ENCODE measurements at regions not wholly inside any gene's neighbourhood (a gene's known extent, or its start where the extent isn't known, plus 50 kb on each side); places are given as distances from the start of the nearest gene placed in this dataset.

- Histone ChIP-seq H3K9me3 (no peaks in the 10 kb centered on the region), H3K4me3 (no peak overlapping the region), H3K27ac (no peak overlapping the region), H3K4me1 (replicated peaks) (no peaks in the 10 kb centered on the region), H3K36me3 (no peaks in the 10 kb centered on the region), H3K27me3 (replicated peaks; ENCODE audit: insufficient read depth) (no peaks in the 10 kb centered on the region)
- no peak for DNase-seq (ENCODE audit: low spot score)
- 86% methylated on average over 10 of the region's 13 CpGs for WGBS
- intact Hi-C loops (cut with DNase I) = no loop called here
- TF ChIP-seq CTCF (IDR thresholded peaks at IDR 0.05) (no peak), POLR2AphosphoS5 (IDR thresholded peaks at IDR 0.05) (no peak), POLR2A (IDR thresholded peaks at IDR 0.05) (no peak)
Measured at GRCh38 chr3:10596746-10597448, 91.5 kb upstream of the ATP2B2 start.

GRCh38 chr3:10597733-10598132 lies 92.3 kb upstream of the ATP2B2 start:
- no peak for DNase-seq (ENCODE audit: low spot score)
- TF ChIP-seq POLR2AphosphoS5 (IDR thresholded peaks at IDR 0.05) = no peak
- TF ChIP-seq CTCF (IDR thresholded peaks at IDR 0.05) = no peak
- no peak for TF ChIP-seq POLR2A (IDR thresholded peaks at IDR 0.05)
- 68% methylated on average over 4 of the region's 4 CpGs for WGBS
- Histone ChIP-seq H3K4me1 (replicated peaks) (no peaks in the 10 kb centered on the region), H3K27ac (no peak overlapping the region), H3K4me3 (no peak overlapping the region), H3K36me3 (no peaks in the 10 kb centered on the region), H3K27me3 (replicated peaks; ENCODE audit: insufficient read depth) (no peaks in the 10 kb centered on the region), H3K9me3 (no peaks in the 10 kb centered on the region)
- intact Hi-C loops (cut with DNase I) = no loop called here

GRCh38 chr3:10599017-10599416 lies 93.6 kb upstream of the ATP2B2 start:
- TF ChIP-seq POLR2A (IDR thresholded peaks at IDR 0.05) (no peak), POLR2AphosphoS5 (IDR thresholded peaks at IDR 0.05) (no peak)
- no peak overlapping the region for H3K4me3 ChIP-seq
- no peaks in the 10 kb centered on the region for H3K9me3 ChIP-seq
- intact Hi-C loops (cut with DNase I) = no loop called here
- no peaks in the 10 kb centered on the region for H3K4me1 ChIP-seq (replicated peaks)
- no peak for DNase-seq (ENCODE audit: low spot score)
- 73% methylated on average over 6 of the region's 6 CpGs for WGBS
- H3K27ac ChIP-seq = no peak overlapping the region
- H3K27me3 ChIP-seq (replicated peaks; ENCODE audit: insufficient read depth) = no peaks in the 10 kb centered on the region
- H3K36me3 ChIP-seq = no peaks in the 10 kb centered on the region

- no peak for DNase-seq (ENCODE audit: low spot score)
- Histone ChIP-seq H3K4me3 (no peak overlapping the region), H3K4me1 (replicated peaks) (no peaks in the 10 kb centered on the region), H3K27ac (no peak overlapping the region), H3K27me3 (replicated peaks; ENCODE audit: insufficient read depth) (no peaks in the 10 kb centered on the region), H3K36me3 (no peaks in the 10 kb centered on the region), H3K9me3 (no peaks in the 10 kb centered on the region)
- no peak for TF ChIP-seq POLR2AphosphoS5 (IDR thresholded peaks at IDR 0.05)
- no peak for TF ChIP-seq CTCF (IDR thresholded peaks at IDR 0.05)
- no peak for TF ChIP-seq POLR2A (IDR thresholded peaks at IDR 0.05)
- intact Hi-C loops (cut with DNase I) = no loop called here
- WGBS = 63% methylated on average over 9 of the region's 9 CpGs
Measured at GRCh38 chr3:10599444-10599843, 94.1 kb upstream of the ATP2B2 start.

GRCh38 chr3:10600296-10600714 lies 94.9 kb upstream of the ATP2B2 start:
- 40% methylated on average over 8 of the region's 8 CpGs for WGBS
- H3K36me3 ChIP-seq = no peaks in the 10 kb centered on the region
- no peaks in the 10 kb centered on the region for H3K4me1 ChIP-seq (replicated peaks)
- H3K9me3 ChIP-seq = no peaks in the 10 kb centered on the region
- no peak for DNase-seq (ENCODE audit: low spot score)
- H3K4me3 ChIP-seq = no peak overlapping the region
- no peaks in the 10 kb centered on the region for H3K27me3 ChIP-seq (replicated peaks; ENCODE audit: insufficient read depth)
- intact Hi-C loops (cut with DNase I) = no loop called here
- no peak overlapping the region for H3K27ac ChIP-seq
- no peak for TF ChIP-seq CTCF (IDR thresholded peaks at IDR 0.05)
- no peak for TF ChIP-seq POLR2AphosphoS5 (IDR thresholded peaks at IDR 0.05)
- TF ChIP-seq POLR2A (IDR thresholded peaks at IDR 0.05) = no peak

Data from prostate gland (tissue), 2 donors.